Kidney epithelial cell (primary cell): ENCODE measurements at regions not wholly inside any gene's neighbourhood (a gene's known extent, or its start where the extent isn't known, plus 50 kb on each side); places are given as distances from the start of the nearest gene placed in this dataset.

Experiments used
- DNase-seq: peaks from one replicate; pipeline ENCODE4 v3.0.0-alpha.2; 2010; ENCODE audit warnings: low read depth
- H3K27me3 ChIP-seq: 2 replicates; pipeline ENCODE4 v1.6.0; 2011; ENCODE audit warnings: low read length; ENCODE audit not compliant: control insufficient read depth, insufficient read depth
- H3K36me3 ChIP-seq: 2 replicates; pipeline ENCODE4 v1.5.1; 2011; ENCODE audit warnings: low read length; ENCODE audit not compliant: control insufficient read depth, insufficient read depth
- H3K4me3 ChIP-seq: 2 replicates; pipeline ENCODE4 v1.5.1; 2011; ENCODE audit warnings: low read depth, mild to moderate bottlenecking, control low read depth, low read length
- TF ChIP-seq, protein P1 (sequence below): IDR thresholded peaks from 2 replicates; pipeline ENCODE4 v1.5.1; 2011; ENCODE audit warnings: mild to moderate bottlenecking, moderate library complexity, low read length, control low read depth, inconsistent platforms; ENCODE audit not compliant: insufficient read depth, poor library complexity, severe bottlenecking

DNA sequence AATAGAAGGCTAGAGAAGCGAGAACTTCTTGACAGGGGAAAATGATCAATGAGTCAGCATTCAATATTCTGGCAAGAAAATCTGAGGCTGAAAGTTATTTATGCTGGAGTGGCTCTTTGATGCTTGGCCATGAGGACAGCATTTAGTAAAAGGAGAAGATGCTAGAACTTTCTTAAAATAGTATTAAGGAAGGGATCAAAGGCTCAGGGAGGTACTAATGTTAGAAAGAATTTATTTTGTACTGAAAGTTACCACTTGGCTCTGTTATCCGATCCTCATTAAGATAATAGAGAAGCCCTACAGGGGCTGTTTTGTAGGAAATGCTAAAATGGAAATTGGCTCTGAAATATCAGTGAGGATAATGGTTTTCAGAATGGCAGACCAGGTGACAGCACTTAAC, 1774.6 kb upstream of the PCDH20 start:
- TF ChIP-seq, protein P1, sequence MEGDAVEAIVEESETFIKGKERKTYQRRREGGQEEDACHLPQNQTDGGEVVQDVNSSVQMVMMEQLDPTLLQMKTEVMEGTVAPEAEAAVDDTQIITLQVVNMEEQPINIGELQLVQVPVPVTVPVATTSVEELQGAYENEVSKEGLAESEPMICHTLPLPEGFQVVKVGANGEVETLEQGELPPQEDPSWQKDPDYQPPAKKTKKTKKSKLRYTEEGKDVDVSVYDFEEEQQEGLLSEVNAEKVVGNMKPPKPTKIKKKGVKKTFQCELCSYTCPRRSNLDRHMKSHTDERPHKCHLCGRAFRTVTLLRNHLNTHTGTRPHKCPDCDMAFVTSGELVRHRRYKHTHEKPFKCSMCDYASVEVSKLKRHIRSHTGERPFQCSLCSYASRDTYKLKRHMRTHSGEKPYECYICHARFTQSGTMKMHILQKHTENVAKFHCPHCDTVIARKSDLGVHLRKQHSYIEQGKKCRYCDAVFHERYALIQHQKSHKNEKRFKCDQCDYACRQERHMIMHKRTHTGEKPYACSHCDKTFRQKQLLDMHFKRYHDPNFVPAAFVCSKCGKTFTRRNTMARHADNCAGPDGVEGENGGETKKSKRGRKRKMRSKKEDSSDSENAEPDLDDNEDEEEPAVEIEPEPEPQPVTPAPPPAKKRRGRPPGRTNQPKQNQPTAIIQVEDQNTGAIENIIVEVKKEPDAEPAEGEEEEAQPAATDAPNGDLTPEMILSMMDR = no peak
- no peaks in the 10 kb centered on the region for H3K36me3 ChIP-seq
- DNase-seq = no peak

DNA sequence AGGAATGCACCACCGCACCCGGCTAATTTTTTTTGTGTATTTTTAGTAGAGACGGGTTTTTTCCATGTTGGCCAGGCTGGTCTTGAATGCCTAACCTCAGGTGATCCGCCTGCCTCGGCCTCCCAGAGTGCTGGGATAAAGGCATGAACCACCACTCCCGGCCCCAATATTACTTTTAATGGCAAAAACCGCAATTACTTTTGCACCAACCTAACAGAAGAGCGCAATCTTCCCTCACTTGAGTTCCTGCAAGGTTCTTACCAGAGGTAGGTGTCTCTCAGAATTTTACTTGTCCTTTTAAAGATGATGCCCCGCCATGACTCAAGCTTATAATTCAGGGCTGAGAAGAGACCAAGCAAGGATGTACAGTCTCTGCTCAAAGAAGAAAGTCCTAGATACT, 1774.1 kb upstream of the PCDH20 start:
- Histone ChIP-seq H3K27me3 (no peaks in the 10 kb centered on the region), H3K36me3 (no peaks in the 10 kb centered on the region), H3K4me3 (no peak overlapping the region)
- DNase-seq = no peak
- TF ChIP-seq, protein P1 = no peak

More for the DNA sequence above, 1774.6 kb upstream of the PCDH20 start:
- no peak overlapping the region for H3K4me3 ChIP-seq
- no peaks in the 10 kb centered on the region for H3K27me3 ChIP-seq

DNA sequence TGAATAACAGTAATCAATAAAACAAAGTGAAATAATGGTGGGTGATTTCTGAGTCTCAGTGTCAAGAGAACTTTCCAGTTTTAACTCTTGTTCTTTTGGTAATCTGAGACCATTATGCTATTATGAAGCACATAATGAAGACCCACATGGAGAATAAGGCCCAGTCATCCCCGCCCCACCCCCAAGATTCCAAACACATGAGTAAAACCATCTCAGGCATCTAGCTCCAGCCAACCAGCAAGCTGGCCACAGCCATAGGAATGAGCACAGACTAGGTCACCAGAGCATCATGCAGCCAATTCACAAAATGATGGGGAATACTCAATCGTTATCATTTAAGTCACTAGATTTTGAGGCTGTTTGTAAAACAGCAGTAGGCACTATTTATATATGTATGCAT, 1769.0 kb upstream of the PCDH20 start:
- Histone ChIP-seq H3K36me3 (no peaks in the 10 kb centered on the region), H3K4me3 (no peak overlapping the region), H3K27me3 (no peaks in the 10 kb centered on the region)
- TF ChIP-seq, protein P1 = no peak
- peak; percentile 61 for DNase-seq

DNA sequence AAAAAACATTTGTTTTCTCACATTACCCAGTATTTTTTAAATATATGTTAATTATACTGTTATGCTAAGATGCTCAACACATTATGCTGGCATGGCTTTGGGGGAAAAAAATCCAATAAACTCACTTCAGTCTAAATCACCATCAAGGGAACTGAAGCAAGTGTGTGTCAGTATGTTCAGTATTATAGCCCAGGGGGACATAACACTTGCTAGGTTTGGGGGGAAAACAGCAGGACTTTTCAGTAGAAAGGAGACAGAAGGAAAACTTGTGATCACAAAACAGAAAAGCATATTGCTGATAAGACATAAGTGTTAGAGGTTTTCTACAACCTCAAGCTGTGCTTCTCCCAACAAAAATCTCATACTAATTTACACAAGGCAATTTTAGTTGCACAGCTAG, 1759.9 kb upstream of the PCDH20 start:
- Histone ChIP-seq H3K36me3 (no peaks in the 10 kb centered on the region), H3K4me3 (no peak overlapping the region), H3K27me3 (no peaks in the 10 kb centered on the region)
- no peak for DNase-seq
- TF ChIP-seq, protein P1 = no peak

DNA sequence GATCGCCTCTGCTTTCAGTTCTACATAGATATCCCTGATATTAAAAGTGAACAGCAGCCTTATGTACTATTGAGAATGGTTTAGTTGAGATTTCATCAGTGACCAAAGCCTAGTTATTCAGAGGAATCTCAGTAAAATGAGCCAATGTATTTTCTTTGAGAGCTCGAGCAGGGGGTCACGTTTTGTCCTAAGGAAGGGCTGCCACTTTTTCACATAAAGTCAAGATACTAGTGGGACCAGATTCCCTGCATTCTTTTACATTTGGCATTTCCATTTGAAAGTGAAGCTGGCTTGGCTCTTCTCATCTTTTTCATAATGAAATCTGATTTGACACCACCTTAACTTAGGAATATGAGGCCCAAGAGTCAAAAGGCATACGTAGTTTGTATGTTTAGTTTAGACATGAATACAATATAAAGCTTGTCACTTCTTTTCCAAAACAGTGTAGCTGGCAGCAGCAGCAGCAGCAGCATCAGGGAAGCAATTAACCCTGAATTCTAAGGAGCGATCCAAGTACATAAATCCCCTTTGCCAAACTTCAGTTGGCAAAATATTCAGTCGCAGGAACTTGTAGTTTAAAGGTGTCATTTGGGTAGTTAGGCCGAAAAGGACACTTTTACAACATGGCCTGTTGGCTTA, 1752.2 kb upstream of the PCDH20 start:
- no peaks in the 10 kb centered on the region for H3K27me3 ChIP-seq
- DNase-seq = no peak
- TF ChIP-seq, protein P1 = no peak
- no peak overlapping the region for H3K4me3 ChIP-seq
- no peaks in the 10 kb centered on the region for H3K36me3 ChIP-seq

DNA sequence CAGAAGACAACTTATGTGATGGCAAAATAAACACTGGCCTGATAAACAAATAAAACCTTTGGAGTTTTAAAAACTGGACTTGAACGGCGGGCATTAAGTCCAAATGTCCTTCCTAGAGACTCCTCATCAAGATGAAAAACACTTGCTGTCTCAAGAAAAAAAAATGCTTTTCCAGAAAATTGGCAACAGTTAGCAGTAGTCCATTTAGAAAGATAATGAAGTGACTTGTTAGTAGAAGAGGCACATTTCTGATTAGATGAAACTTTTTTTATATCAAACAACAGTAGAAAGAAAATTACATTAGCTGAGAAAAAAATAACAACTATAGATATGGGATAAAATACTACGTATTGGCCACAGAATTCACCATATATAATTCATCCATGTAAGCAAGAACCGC, 1750.7 kb upstream of the PCDH20 start:
- TF ChIP-seq, protein P1 = no peak
- no peak for DNase-seq
- Histone ChIP-seq H3K4me3 (no peak overlapping the region), H3K27me3 (no peaks in the 10 kb centered on the region), H3K36me3 (no peaks in the 10 kb centered on the region)
